Gastroesophageal sphincter (tissue), 2 donors: ENCODE measurements at regions not wholly inside any gene's neighbourhood (a gene's known extent, or its start where the extent isn't known, plus 50 kb on each side); places are given as distances from the start of the nearest gene placed in this dataset.

Experiments
- POLR2A ChIP-seq, 2 donors: fragments of 450-650 bp; IDR thresholded peaks; one replicate each; pipeline ENCODE4 v1.6.1; 2017; ENCODE audit warnings: antibody characterized with exemption in 2 of 2, mild to moderate bottlenecking in 2 of 2, moderate library complexity in 1 of 2
- POLR2AphosphoS5 ChIP-seq: sonication (generic); formaldehyde crosslinking; IDR thresholded peaks from one replicate; pipeline ENCODE4 v1.6.1; 2017; ENCODE audit warnings: antibody characterized with exemption

DNA sequence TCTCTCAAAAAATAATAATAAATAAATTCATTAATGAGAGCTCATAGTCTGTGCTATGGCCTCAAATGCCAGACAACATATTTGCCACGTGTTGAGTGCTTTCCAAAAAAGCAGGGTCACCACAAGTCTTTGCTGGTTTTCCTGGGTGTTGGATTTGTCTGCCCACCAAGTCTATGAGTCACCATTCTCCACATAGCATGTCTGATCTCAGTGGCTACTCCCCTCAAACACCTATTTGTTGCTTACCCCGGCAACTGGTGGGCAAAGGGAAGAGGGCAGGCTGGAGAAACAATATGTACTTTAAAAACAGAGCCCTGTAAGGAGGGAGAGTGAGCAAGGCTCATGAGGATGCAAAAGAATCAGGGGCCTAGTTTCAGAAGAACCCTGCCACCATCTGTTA lies 120.0 kb upstream of the ARRDC4 start:
- no peak for TF ChIP-seq POLR2AphosphoS5
- TF ChIP-seq POLR2A (IDR thresholded peaks at IDR 0.05): no peak
